Muscle of arm (tissue), 1 donor: ENCODE measurements at regions not wholly inside any gene's neighbourhood (a gene's known extent, or its start where the extent isn't known, plus 50 kb on each side); places are given as distances from the start of the nearest gene placed in this dataset.
"Not testable (repeated sequence)": the region's sequence is repeated elsewhere in the genome, so short reads cannot be mapped to it uniquely, and the experiment has no call there.

Experiments
- DNase-seq: peaks from one replicate; pipeline ENCODE4 v3.0.0-alpha.2; 2013

- no peak for DNase-seq
These were observed 906.8 kb upstream of the NDST4 start for GRCh38 chr4:116020141-116020722.

GRCh38 chr4:116018831-116019230, 905.4 kb upstream of the NDST4 start:
- DNase-seq = no peak

DNA sequence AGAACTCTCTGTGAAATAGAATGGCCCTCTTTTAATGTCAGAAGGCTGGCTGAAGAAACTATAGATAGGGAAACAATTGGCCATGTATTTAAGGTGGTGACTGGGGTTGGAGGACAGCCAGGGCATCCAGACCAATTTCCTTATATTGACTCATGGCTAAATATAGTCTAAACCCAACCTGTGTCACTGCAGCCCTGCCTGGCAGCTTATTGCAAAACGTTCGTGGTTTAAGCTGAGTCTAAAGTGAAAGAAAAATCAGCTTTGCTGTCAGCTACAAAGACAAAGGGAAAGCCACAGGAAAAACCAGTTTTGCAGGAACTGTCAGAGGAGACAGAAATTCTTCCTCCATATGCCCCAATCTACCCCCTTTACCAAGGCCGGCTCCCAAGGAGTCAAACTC, 902.8 kb upstream of the NDST4 start:
- DNase-seq = no peak

DNA sequence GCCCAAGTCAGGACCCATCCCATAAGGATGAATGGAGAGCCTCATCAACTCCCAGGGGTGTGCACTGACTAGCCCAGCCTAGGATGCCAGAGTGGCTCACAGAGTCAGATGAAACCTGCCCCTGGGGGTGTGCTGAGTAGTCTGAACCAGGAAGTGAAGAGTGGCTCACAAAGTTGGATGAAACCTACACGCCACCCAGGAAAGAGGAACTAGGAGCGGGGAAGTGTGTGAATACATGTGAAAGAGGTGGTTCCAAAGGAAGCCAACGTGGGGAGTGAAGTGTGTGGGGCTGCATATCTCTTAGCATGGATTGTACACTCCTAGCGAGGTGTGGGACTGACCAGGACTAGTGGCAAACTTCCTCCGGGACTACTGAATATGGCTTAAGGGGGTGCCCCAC, 902.1 kb upstream of the NDST4 start:
- DNase-seq = no peak

DNA sequence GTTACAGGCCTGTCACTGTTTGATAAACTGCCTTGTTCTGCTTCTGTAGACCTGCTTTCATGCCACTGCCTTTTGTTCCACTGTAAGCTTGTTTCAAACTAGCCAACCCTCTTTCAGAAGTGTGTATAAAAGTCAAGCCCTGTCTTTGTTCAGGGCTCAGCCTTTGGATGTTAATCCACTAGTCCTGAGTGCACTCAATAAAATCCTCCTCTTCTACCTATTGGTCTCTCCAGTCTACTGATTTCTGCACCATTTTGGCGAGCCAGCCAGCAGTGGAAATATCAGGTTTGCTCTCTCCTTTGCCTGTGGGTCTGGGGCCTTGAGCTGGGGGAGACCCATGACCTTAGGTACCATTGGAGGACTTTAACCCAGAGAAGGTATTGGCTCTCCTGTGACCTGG, 901.6 kb upstream of the NDST4 start:
- DNase-seq = no peak

GRCh38 chr4:116010923-116011322, 897.5 kb upstream of the NDST4 start:
- DNase-seq = no peak

DNA sequence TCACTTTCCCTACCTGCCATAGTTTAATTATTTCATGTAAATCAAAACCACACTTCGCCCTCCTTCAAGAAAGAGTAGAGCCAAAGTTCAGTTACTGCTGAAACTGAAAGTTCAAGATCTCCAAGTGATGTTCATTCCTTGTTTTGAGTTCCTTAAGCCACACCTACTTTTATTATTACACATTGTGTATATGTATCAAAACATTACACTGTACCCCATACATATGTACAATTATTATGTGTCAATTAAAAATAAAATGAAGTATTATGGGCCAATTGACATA, 892.3 kb upstream of the NDST4 start:
- DNase-seq = no peak

GRCh38 chr4:116005037-116005805, 891.8 kb upstream of the NDST4 start:
- DNase-seq = no peak

- no peak for DNase-seq
These were observed 887.9 kb upstream of the NDST4 start for GRCh38 chr4:116001291-116001690.

GRCh38 chr4:115986573-115986972, 873.2 kb upstream of the NDST4 start:
- DNase-seq = no peak

- not testable (repeated sequence) for DNase-seq
These were observed 862.1 kb upstream of the NDST4 start for GRCh38 chr4:115975421-115976001.

DNA sequence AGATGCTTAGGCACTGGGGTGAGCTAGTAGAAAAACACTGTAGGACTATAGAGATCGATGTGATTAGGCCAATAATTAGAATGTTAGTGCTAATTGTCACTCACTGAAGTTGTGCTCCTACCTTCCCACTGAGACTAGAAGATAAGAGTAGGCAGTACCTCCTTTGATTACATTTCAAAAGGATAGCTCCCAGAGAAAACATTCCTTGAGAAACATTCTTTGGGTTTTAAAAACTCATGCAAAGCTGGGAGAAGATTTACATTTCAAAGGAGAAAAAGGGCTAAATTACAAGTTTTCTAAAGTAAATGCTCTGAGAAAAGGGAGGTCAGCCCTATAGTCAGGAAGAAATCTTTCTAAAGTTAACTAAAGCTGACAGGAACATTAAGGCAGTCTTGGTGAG, 860.3 kb upstream of the NDST4 start:
- DNase-seq = no peak

DNA sequence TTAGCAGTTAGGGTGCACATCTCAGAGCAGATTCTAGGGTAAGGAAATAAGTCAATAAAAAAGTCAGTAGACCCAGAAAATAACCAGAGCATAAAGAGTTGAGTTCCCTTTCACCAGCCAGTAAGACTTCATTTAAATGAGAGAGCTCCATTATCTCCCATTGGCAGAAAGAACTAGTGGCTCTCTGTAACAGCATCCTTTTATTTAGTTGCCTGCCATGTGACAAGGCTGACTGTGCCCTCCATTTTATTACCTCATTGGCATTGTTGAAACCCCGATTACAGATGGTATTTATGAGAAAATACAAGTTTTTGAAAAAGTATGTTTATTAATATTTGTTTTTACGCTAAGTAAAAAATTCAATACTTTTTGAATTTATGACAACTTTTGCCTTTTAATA, 859.5 kb upstream of the NDST4 start:
- DNase-seq = no peak

DNA sequence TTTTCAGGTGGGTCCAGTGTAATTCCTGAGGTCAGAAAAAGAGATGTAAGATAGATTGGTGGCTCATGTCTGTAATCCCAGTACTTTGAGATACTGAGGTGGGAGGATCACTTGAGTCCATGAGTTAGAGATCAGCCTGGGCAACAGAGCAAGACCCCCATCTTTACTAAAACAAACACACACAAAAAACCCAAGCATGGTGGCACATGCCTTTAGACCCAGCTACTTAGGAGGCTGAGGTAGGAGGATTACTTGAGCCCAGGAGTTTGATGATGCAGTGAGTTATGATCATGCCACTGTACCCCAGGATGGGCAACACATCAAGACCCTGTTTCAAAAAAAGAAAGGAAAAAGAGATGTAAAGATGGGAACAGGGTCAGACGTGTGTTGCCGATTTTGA, 857.4 kb upstream of the NDST4 start:
- DNase-seq = no peak

- no peak for DNase-seq
These were observed 856.3 kb upstream of the NDST4 start for GRCh38 chr4:115969756-115970155.

- no peak for DNase-seq
These were observed 852.2 kb upstream of the NDST4 start for GRCh38 chr4:115965588-115965987.

GRCh38 chr4:115956054-115956796, 842.8 kb upstream of the NDST4 start:
- not testable (repeated sequence) for DNase-seq

GRCh38 chr4:115950806-115951205, 837.4 kb upstream of the NDST4 start:
- no peak for DNase-seq

DNA sequence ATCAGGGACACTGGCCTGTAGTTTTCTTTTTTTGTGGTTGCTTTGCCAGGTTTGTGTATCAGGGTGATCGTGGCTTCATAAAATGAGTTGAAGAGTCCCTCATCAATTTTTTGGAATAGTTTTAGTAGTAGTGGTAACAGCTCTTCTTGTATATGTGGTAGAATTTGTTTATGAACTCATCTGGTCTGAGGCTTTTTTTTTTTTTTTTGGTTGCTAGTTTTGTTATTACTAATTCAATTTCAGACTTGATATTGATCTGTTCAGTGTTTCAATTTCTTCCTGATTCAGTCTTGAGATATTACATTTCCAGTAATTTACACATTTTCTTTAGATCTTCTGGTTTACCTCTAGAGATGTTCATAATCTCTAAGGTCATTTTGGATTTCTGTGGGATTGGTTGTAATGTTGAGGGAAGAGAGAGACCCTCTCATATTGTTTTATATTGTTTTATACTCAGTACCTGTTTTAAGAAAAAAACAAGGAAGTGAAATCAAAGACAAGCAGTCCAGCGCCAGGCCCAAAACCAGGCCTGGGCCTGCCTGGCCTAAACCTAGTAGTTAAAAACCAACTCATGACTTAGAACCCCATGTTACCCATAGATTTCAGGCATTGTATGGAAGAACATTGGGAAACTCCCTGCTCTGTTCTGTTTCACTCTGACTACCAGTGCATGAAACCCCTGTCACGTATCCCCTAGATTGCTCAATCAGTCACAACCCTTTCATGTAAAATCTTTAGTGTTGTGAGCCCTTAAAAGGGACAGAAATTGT, 836.7 kb upstream of the NDST4 start:
- not testable (repeated sequence) for DNase-seq

- DNase-seq = no peak
These were observed 831.6 kb upstream of the NDST4 start for GRCh38 chr4:115945026-115945425.

GRCh38 chr4:115944146-115944905, 830.9 kb upstream of the NDST4 start:
- no peak for DNase-seq
